Thoracic aorta (tissue), 2 donors: ENCODE measurements at regions not wholly inside any gene's neighbourhood (a gene's known extent, or its start where the extent isn't known, plus 50 kb on each side); places are given as distances from the start of the nearest gene placed in this dataset.

ENCODE experiments used
- ATAC-seq: fragments of 150-250 bp; one replicate; pipeline ENCODE4 v1.8.0; 2017; ENCODE audit warnings: low read depth; ENCODE audit not compliant: insufficient number of reproducible peaks, low FRiP score
- DNase-seq: peaks from one replicate; pipeline ENCODE4 v3.0.0-alpha.2; 2020; ENCODE audit warnings: low spot score
- H3K27ac ChIP-seq, 2 donors: fragments of 200-600 bp; sonication (generic); 1 replicate in 1 of 2; 2 replicates in 1 of 2; pipeline ENCODE4 v1.5.1; 2016; ENCODE audit warnings: mild to moderate bottlenecking in 2 of 2, moderate library complexity in 2 of 2
- H3K27me3 ChIP-seq: fragments of 200-600 bp; sonication (generic); replicated peaks from 2 replicates; pipeline ENCODE4 v1.6.0; 2016; ENCODE audit warnings: mild to moderate bottlenecking; ENCODE audit not compliant: insufficient read depth
- H3K36me3 ChIP-seq: fragments of 200-600 bp; sonication (generic); one replicate; pipeline ENCODE4 v1.5.1; 2016
- H3K4me1 ChIP-seq, 2 donors: fragments of 200-600 bp; sonication (generic); 1 replicate in 1 of 2; 2 replicates in 1 of 2; pipeline versions ENCODE4 v1.5.1 to v1.6.0; 2016; ENCODE audit warnings: low read depth in 2 of 2, mild to moderate bottlenecking in 1 of 2; ENCODE audit not compliant: control insufficient read depth in 1 of 2
- H3K4me3 ChIP-seq: fragments of 200-600 bp; sonication (generic); 2 replicates; pipeline ENCODE4 v1.5.1; 2016; ENCODE audit warnings: mild to moderate bottlenecking
- H3K9me3 ChIP-seq: fragments of 200-600 bp; sonication (generic); 2 replicates; pipeline ENCODE4 v1.5.1; 2016
- CTCF ChIP-seq: fragments of 200-600 bp; sonication (generic); IDR thresholded peaks from one replicate; pipeline ENCODE4 v1.5.1; 2019; ENCODE audit warnings: antibody characterized with exemption

- no peak overlapping the region for H3K27ac ChIP-seq
- no peaks in the 10 kb centered on the region for H3K36me3 ChIP-seq
- no peaks in the 10 kb centered on the region for H3K4me1 ChIP-seq
- DNase-seq, result no peak
- H3K27me3 ChIP-seq, result no peaks in the 10 kb centered on the region
- no peaks in the 10 kb centered on the region for H3K9me3 ChIP-seq
- no peak for ATAC-seq
- H3K4me3 ChIP-seq, result no peak overlapping the region
- TF ChIP-seq CTCF, result no peak
Measured at GRCh38 chr2:137886083-137886831, 78.0 kb upstream of the HNMT start.

- no peak for DNase-seq
- H3K4me1 ChIP-seq, result no peaks in the 10 kb centered on the region
- ATAC-seq, result no peak
- no peaks in the 10 kb centered on the region for H3K9me3 ChIP-seq
- H3K36me3 ChIP-seq, result no peaks in the 10 kb centered on the region
- H3K27me3 ChIP-seq, result no peaks in the 10 kb centered on the region
- no peak overlapping the region for H3K27ac ChIP-seq
- H3K4me3 ChIP-seq, result no peak overlapping the region
- TF ChIP-seq CTCF, result no peak
Measured at GRCh38 chr2:137888845-137889244, 75.4 kb upstream of the HNMT start.

- no peaks in the 10 kb centered on the region for H3K4me1 ChIP-seq
- no peak for ATAC-seq
- no peak for TF ChIP-seq CTCF
- no peaks in the 10 kb centered on the region for H3K36me3 ChIP-seq
- no peaks in the 10 kb centered on the region for H3K9me3 ChIP-seq
- H3K27me3 ChIP-seq, result no peaks in the 10 kb centered on the region
- no peak for DNase-seq
- H3K27ac ChIP-seq, result no peak overlapping the region
- H3K4me3 ChIP-seq, result no peak overlapping the region
Measured at GRCh38 chr2:137892739-137893138, 71.5 kb upstream of the HNMT start.

GRCh38 chr2:137893145-137893544 lies 71.1 kb upstream of the HNMT start:
- Histone ChIP-seq H3K4me3 (no peak overlapping the region), H3K9me3 (no peaks in the 10 kb centered on the region), H3K4me1 (no peaks in the 10 kb centered on the region), H3K27ac (no peak overlapping the region), H3K36me3 (no peaks in the 10 kb centered on the region), H3K27me3 (no peaks in the 10 kb centered on the region)
- DNase-seq (no peak), ATAC-seq (no peak)
- no peak for TF ChIP-seq CTCF

GRCh38 chr2:137896467-137896866 lies 67.8 kb upstream of the HNMT start:
- DNase-seq, result no peak

More at GRCh38 chr2:137896467-137896866, 67.8 kb upstream of the HNMT start:
- no peak overlapping the region for H3K27ac ChIP-seq
- no peaks in the 10 kb centered on the region for H3K27me3 ChIP-seq
- no peak for ATAC-seq
- no peaks in the 10 kb centered on the region for H3K36me3 ChIP-seq
- H3K4me3 ChIP-seq, result no peak overlapping the region
- no peak for TF ChIP-seq CTCF
- no peaks in the 10 kb centered on the region for H3K4me1 ChIP-seq
- no peaks in the 10 kb centered on the region for H3K9me3 ChIP-seq
